Endothelial cell of umbilical vein (primary cell): ENCODE measurements at regions not wholly inside any gene's neighbourhood (a gene's known extent, or its start where the extent isn't known, plus 50 kb on each side); places are given as distances from the start of the nearest gene placed in this dataset.

ENCODE experiments used
- EZH2 ChIP-seq: IDR thresholded peaks from 2 replicates; pipeline ENCODE4 v1.6.1; 2012; ENCODE audit warnings: borderline replicate concordance, low read depth, mild to moderate bottlenecking, moderate library complexity, low read length, inconsistent platforms; ENCODE audit not compliant: severe bottlenecking
- FOS ChIP-seq: IDR thresholded peaks from 2 replicates; pipeline ENCODE4 v1.6.1; 2011; ENCODE audit warnings: mild to moderate bottlenecking, low read length, moderate library complexity, borderline replicate concordance; ENCODE audit not compliant: insufficient read depth
- GATA2 ChIP-seq: IDR thresholded peaks from 2 replicates; pipeline ENCODE4 v1.7.0; 2011; ENCODE audit warnings: low read depth, mild to moderate bottlenecking, moderate library complexity, mixed read lengths, low read length; ENCODE audit not compliant: insufficient read length, insufficient read depth
- JUN ChIP-seq: IDR thresholded peaks from 2 replicates; pipeline ENCODE4 v1.6.1; 2011; ENCODE audit warnings: borderline replicate concordance, low read depth; ENCODE audit not compliant: insufficient read length, insufficient read depth
- POLR2A ChIP-seq: IDR thresholded peaks from 2 replicates; pipeline ENCODE4 v1.6.1; 2012; ENCODE audit warnings: low read depth, mild to moderate bottlenecking, control low read depth, low read length
- POLR2AphosphoS5 ChIP-seq: IDR thresholded peaks from 2 replicates; pipeline ENCODE4 v1.6.1; 2012; ENCODE audit warnings: low read depth, mild to moderate bottlenecking, control low read depth, low read length, moderate library complexity; ENCODE audit not compliant: insufficient read depth
- TF ChIP-seq, protein P1 (sequence below): IDR thresholded peaks from 2 replicates; pipeline ENCODE4 v1.6.1; 2011; ENCODE audit not compliant: insufficient read depth, insufficient read length
- TF ChIP-seq, protein P2 (sequence below), 2 donors: IDR thresholded peaks; 1 replicate in 1 of 2; 2 replicates in 1 of 2; pipeline ENCODE4 v1.5.1; 2011; ENCODE audit warnings: low read length in 2 of 2, mild to moderate bottlenecking in 2 of 2, moderate library complexity in 2 of 2, control low read depth in 1 of 2, inconsistent platforms in 1 of 2, low read depth in 1 of 2; ENCODE audit not compliant: insufficient read depth in 1 of 2; ENCODE audit errors: extremely low read depth in 1 of 2

DNA sequence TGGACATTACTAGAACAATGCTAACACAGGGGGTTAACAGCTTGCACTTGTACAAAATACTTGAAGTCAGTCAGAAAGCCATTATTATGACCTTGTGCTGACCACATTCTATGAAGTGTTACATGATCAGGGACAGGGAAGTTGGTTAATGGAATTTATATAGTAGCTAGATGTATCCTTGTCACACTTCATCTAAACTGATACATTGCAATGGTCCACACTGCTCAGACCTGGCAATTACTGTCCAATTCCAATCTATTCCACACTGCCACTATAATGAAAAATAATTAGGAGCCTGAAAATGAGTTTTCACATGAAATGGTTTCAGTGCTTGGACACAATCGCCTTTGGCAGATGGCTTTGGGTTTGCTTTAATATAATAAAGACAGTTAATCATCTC is 850.8 kb downstream of the EPHA7 start:
- TF ChIP-seq, protein P1, sequence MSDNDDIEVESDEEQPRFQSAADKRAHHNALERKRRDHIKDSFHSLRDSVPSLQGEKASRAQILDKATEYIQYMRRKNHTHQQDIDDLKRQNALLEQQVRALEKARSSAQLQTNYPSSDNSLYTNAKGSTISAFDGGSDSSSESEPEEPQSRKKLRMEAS, result no peak
- TF ChIP-seq EZH2 (no peak), POLR2AphosphoS5 (no peak), POLR2A (no peak), FOS (no peak), JUN (no peak), GATA2 (no peak)
- TF ChIP-seq, protein P2, sequence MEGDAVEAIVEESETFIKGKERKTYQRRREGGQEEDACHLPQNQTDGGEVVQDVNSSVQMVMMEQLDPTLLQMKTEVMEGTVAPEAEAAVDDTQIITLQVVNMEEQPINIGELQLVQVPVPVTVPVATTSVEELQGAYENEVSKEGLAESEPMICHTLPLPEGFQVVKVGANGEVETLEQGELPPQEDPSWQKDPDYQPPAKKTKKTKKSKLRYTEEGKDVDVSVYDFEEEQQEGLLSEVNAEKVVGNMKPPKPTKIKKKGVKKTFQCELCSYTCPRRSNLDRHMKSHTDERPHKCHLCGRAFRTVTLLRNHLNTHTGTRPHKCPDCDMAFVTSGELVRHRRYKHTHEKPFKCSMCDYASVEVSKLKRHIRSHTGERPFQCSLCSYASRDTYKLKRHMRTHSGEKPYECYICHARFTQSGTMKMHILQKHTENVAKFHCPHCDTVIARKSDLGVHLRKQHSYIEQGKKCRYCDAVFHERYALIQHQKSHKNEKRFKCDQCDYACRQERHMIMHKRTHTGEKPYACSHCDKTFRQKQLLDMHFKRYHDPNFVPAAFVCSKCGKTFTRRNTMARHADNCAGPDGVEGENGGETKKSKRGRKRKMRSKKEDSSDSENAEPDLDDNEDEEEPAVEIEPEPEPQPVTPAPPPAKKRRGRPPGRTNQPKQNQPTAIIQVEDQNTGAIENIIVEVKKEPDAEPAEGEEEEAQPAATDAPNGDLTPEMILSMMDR (IDR thresholded peaks at IDR 0.05; ENCODE audit: extremely low read depth in 1 of 2, insufficient read depth in 1 of 2, low read depth in 1 of 2, low read length in 2 of 2), result no peak
